HL-60 (cell line): ENCODE measurements at regions not wholly inside any gene's neighbourhood (a gene's known extent, or its start where the extent isn't known, plus 50 kb on each side); places are given as distances from the start of the nearest gene placed in this dataset.

ENCODE experiments used
- DNase-seq, 2 experiments: peaks; one replicate each; pipeline ENCODE4 v3.0.0-alpha.2; 2010 to 2020; ENCODE audit warnings: low read depth in 1 of 2, low spot score in 1 of 2
- H3K27ac ChIP-seq: fragments of 250-450 bp; sonication (Bioruptor Pico); replicated peaks from 2 replicates; pipeline ENCODE4 v1.5.1; 2020; ENCODE audit warnings: mild to moderate bottlenecking, moderate library complexity
- H3K27me3 ChIP-seq: fragments of 250-450 bp; sonication (Bioruptor Pico); 2 replicates; pipeline ENCODE4 v1.5.1; 2021; ENCODE audit warnings: mild to moderate bottlenecking, moderate library complexity; ENCODE audit not compliant: insufficient read depth, poor library complexity, severe bottlenecking
- H3K4me3 ChIP-seq: replicated peaks from 2 replicates; pipeline ENCODE4 v1.5.1; 2011; ENCODE audit warnings: mild to moderate bottlenecking, control low read depth, low read length; ENCODE audit not compliant: insufficient read depth
- CTCF ChIP-seq: IDR thresholded peaks from one replicate; pipeline ENCODE4 v1.5.1; 2011; ENCODE audit warnings: low read length, control low read depth, inconsistent platforms; ENCODE audit not compliant: insufficient read depth
- GABPA ChIP-seq: IDR thresholded peaks from 2 replicates; pipeline ENCODE4 v1.6.1; 2012; ENCODE audit warnings: low read depth
- POLR2AphosphoS5 ChIP-seq: IDR thresholded peaks from 2 replicates; pipeline ENCODE4 v1.6.1; 2012; ENCODE audit warnings: low read depth
- SPI1 ChIP-seq: IDR thresholded peaks from 2 replicates; pipeline ENCODE4 v1.6.1; 2012; ENCODE audit warnings: low read depth, mild to moderate bottlenecking, borderline replicate concordance
- TF ChIP-seq, protein P1 (sequence below): IDR thresholded peaks from 2 replicates; pipeline ENCODE4 v1.6.1; 2012; ENCODE audit warnings: low read depth; ENCODE audit not compliant: insufficient replicate concordance

DNA sequence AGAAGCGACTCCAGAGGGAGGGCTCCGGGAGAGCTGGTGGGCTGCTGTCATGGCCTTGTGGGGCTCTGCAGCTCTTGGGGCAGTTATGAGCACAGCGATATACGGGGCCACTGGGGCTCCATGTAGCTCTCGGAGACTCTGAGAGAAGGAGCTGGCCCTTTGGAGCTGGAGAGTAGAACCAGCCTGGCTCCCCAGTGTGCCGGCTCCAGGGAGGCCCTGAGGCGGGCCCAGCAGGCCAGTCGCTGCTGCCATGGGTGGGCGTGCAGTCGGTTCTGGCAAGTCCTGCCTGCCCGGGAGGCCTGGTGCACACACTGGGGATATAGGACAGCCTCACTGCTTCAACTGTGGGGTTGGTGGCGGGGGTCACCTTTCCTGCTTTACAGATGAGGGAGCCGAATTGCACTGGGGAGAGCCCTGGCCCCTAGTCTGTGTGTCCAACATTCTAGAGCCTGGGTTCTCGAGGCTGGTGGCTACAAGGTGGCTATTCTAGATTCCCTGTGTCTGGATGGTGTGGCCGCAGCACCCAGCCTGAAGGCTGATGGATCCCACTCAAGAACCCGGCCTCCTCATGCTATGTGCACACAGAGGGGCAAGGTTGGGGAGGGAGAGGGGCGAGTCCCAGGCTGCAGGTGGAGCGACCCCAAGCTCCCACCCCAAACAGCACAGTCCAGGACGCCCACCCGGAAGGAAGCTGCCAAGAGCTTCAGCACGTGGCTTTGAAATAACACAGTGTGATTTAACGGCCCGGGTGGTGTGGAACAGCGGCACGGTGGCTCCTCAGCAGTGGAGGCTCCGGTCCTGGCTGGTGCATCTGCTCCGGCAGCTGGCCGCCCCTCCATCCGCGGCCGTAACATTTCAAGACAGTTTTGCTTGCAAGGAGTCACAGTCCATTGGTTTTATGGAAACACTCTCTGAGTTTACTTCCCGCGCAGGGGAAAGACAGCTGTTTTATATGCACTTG is 188.3 kb upstream of the C14orf180 start:
- TF ChIP-seq POLR2AphosphoS5 = no peak
- no peak for DNase-seq

GRCh38 chr14:104392001-104392395 is 187.6 kb upstream of the C14orf180 start:
- Histone ChIP-seq H3K27ac (no peak overlapping the region), H3K27me3 (peaks cover 2% of the 10 kb centered on the region), H3K4me3 (no peak overlapping the region)
- DNase-seq = no peak
- TF ChIP-seq SPI1 = no peak
- TF ChIP-seq CTCF = no peak
- TF ChIP-seq GABPA = no peak
- TF ChIP-seq, protein P1, sequence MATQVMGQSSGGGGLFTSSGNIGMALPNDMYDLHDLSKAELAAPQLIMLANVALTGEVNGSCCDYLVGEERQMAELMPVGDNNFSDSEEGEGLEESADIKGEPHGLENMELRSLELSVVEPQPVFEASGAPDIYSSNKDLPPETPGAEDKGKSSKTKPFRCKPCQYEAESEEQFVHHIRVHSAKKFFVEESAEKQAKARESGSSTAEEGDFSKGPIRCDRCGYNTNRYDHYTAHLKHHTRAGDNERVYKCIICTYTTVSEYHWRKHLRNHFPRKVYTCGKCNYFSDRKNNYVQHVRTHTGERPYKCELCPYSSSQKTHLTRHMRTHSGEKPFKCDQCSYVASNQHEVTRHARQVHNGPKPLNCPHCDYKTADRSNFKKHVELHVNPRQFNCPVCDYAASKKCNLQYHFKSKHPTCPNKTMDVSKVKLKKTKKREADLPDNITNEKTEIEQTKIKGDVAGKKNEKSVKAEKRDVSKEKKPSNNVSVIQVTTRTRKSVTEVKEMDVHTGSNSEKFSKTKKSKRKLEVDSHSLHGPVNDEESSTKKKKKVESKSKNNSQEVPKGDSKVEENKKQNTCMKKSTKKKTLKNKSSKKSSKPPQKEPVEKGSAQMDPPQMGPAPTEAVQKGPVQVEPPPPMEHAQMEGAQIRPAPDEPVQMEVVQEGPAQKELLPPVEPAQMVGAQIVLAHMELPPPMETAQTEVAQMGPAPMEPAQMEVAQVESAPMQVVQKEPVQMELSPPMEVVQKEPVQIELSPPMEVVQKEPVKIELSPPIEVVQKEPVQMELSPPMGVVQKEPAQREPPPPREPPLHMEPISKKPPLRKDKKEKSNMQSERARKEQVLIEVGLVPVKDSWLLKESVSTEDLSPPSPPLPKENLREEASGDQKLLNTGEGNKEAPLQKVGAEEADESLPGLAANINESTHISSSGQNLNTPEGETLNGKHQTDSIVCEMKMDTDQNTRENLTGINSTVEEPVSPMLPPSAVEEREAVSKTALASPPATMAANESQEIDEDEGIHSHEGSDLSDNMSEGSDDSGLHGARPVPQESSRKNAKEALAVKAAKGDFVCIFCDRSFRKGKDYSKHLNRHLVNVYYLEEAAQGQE = no peak
- TF ChIP-seq POLR2AphosphoS5 = no peak

More for the DNA sequence above, 188.3 kb upstream of the C14orf180 start:
- Histone ChIP-seq H3K4me3 (no peak overlapping the region), H3K27me3 (peaks cover 2% of the 10 kb centered on the region), H3K27ac (no peak overlapping the region)

GRCh38 chr14:104392396-104393198 is 187.0 kb upstream of the C14orf180 start:
- no peak overlapping the region for H3K27ac ChIP-seq
- peaks cover 2% of the 10 kb centered on the region for H3K27me3 ChIP-seq
- TF ChIP-seq SPI1 = no peak
- TF ChIP-seq POLR2AphosphoS5 = no peak
- TF ChIP-seq, protein P1 = no peak
- TF ChIP-seq CTCF = no peak
- TF ChIP-seq GABPA = no peak
- DNase-seq = no peak
- H3K4me3 ChIP-seq = no peak overlapping the region

DNA sequence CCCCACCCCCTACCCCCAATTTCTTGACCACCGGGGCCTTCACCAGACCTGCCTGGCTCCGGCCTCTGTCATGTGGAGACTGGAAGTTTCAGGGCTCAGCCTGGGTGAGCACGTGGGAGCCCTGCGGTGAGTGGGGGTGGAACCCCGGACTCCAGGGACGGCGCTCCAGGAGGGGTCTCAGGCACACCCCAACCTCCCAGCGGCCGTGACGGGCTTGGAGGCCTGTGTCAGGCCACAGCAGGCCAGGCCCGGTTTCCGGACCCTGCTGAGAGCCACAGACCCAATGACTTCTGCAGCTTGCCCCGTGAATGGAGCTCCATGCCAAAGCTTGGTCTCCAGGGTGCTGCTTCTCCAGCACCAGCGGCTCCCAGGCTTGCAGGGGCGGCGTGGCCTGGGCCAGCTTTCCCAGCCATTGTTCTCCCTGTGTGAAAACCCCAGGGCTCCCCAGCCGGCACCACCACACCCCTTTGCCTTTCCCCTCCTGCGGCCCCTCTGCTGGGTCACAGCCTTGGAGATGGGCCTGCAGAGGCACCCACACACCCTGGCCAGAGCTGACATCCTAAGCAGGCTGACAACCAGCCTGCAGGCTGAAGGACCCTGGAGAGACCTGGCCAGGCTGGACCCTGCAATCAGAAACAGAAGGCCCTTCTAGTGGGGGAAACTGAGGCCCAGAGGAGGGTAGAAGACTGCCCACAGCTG is 186.2 kb upstream of the C14orf180 start:
- Histone ChIP-seq H3K27me3 (peaks cover 2% of the 10 kb centered on the region), H3K27ac (no peak overlapping the region), H3K4me3 (no peak overlapping the region)
- TF ChIP-seq CTCF (no peak), GABPA (no peak), POLR2AphosphoS5 (no peak), SPI1 (no peak)
- TF ChIP-seq, protein P1 = no peak
- no peak for DNase-seq
